ENCODE measurements at regions not wholly inside any gene's neighbourhood (a gene's known extent, or its start where the extent isn't known, plus 50 kb on each side); places are given as distances from the start of the nearest gene placed in this dataset.

GRCh38 chr1:60759291-60759690 lies 323.1 kb upstream of the NFIA start:
- Histone ChIP-seq H3K9me3 (no peaks in the 10 kb centered on the region), H3K4me1 (no peaks in the 10 kb centered on the region), H3K4me3 (no peak overlapping the region), H3K36me3 (no peaks in the 10 kb centered on the region), H3K9ac (ENCODE audit: low read depth in 2 of 2, low read length in 2 of 2) (no peak overlapping the region), H3K27me3 (no peaks in the 10 kb centered on the region), H3K27ac (no peak overlapping the region)
- TF ChIP-seq CTCF (IDR thresholded peaks at IDR 0.05): no peak
- no peak for DNase-seq
- intact Hi-C loops (cut with DNase I): no loop called here

GRCh38 chr1:60757485-60757884 lies 324.9 kb upstream of the NFIA start:
- DNase-seq: no peak
- no peaks in the 10 kb centered on the region for H3K27me3 ChIP-seq
- no peak overlapping the region for H3K4me3 ChIP-seq
- no peak for TF ChIP-seq CTCF (IDR thresholded peaks at IDR 0.05)
- intact Hi-C loops (cut with DNase I): no loop called here
- no peak overlapping the region for H3K9ac ChIP-seq (ENCODE audit: low read depth in 2 of 2, low read length in 2 of 2)
- no peaks in the 10 kb centered on the region for H3K4me1 ChIP-seq
- H3K9me3 ChIP-seq: no peaks in the 10 kb centered on the region
- no peaks in the 10 kb centered on the region for H3K36me3 ChIP-seq
- H3K27ac ChIP-seq: no peak overlapping the region

GRCh38 chr1:60753036-60753900 lies 329.1 kb upstream of the NFIA start:
- Histone ChIP-seq H3K9ac (ENCODE audit: low read depth in 2 of 2, low read length in 2 of 2) (no peak overlapping the region), H3K4me1 (no peaks in the 10 kb centered on the region), H3K27me3 (no peaks in the 10 kb centered on the region), H3K36me3 (no peaks in the 10 kb centered on the region), H3K27ac (no peak overlapping the region), H3K9me3 (no peaks in the 10 kb centered on the region), H3K4me3 (no peak overlapping the region)
- no peak for TF ChIP-seq CTCF (IDR thresholded peaks at IDR 0.05)
- no peak for DNase-seq
- intact Hi-C loops (cut with DNase I): no loop called here

GRCh38 chr1:60751306-60751705 lies 331.1 kb upstream of the NFIA start:
- no peak for TF ChIP-seq CTCF (IDR thresholded peaks at IDR 0.05)
- Histone ChIP-seq H3K27ac (no peak overlapping the region), H3K36me3 (no peaks in the 10 kb centered on the region), H3K9me3 (no peaks in the 10 kb centered on the region), H3K27me3 (no peaks in the 10 kb centered on the region), H3K9ac (ENCODE audit: low read depth in 2 of 2, low read length in 2 of 2) (no peak overlapping the region), H3K4me3 (no peak overlapping the region), H3K4me1 (no peaks in the 10 kb centered on the region)
- intact Hi-C loops (cut with DNase I): no loop called here
- DNase-seq: no peak

GRCh38 chr1:60747353-60747752 lies 335.0 kb upstream of the NFIA start:
- Histone ChIP-seq H3K9me3 (no peaks in the 10 kb centered on the region), H3K36me3 (no peaks in the 10 kb centered on the region), H3K4me3 (no peak overlapping the region), H3K9ac (ENCODE audit: low read depth in 2 of 2, low read length in 2 of 2) (no peak overlapping the region), H3K27me3 (no peaks in the 10 kb centered on the region), H3K4me1 (no peaks in the 10 kb centered on the region), H3K27ac (no peak overlapping the region)
- no peak for TF ChIP-seq CTCF (IDR thresholded peaks at IDR 0.05)
- no peak for DNase-seq
- intact Hi-C loops (cut with DNase I): no loop called here
